DMS 273 (cell line): ENCODE measurements at regions not wholly inside any gene's neighbourhood (a gene's known extent, or its start where the extent isn't known, plus 50 kb on each side); places are given as distances from the start of the nearest gene placed in this dataset.

Source experiments
- DNase-seq: peaks from one replicate; lab custom pipeline; 2025; ENCODE audit not compliant: unreplicated experiment; lab: John Stamatoyannopoulos, UW

- no peak for DNase-seq
Observed at GRCh38 chr3:77859156-77859555, 819.3 kb downstream of the ROBO2 start.

- no peak for DNase-seq
Observed at GRCh38 chr3:77868725-77869124, 828.8 kb downstream of the ROBO2 start.

DNA sequence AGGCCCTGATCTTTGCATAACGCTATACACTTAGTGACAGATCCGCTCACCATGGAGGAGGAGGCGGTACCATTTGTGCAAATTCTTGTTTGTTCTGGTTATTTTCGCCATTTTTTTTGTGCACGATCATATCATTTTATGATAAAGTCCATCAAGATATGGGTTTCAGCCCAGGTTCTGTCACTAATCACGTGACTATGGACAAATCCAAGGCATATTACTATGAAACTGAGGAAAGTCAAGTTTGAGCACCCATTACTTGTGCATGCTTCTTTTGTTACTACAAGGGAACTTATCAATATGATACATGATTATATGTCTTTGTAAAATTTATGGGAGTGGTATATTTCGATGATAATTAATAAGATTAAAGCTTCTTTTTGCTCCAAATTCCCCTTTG lies 829.5 kb downstream of the ROBO2 start:
- no peak for DNase-seq

DNA sequence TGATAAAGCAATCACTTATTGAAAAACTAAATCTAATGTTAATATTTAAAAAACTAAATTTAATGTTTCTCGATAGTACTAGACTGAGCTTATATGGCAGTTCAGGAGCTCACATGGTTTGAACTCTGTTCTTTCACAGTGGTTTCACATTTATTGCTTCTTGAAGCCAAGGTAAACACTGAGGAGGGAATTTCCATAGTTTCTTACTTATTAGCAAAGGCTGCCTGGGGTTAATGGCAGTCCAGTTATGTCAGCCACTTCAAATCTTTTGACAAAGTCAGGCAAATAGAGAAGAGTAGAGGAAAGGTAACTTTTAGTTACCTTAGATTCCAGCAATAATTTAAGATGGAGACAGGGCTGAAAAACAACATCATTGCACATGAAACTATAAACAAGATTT lies 831.5 kb downstream of the ROBO2 start:
- DNase-seq, result no peak

GRCh38 chr3:77873598-77873997 lies 833.7 kb downstream of the ROBO2 start:
- DNase-seq, result no peak

GRCh38 chr3:77885381-77885780 lies 845.5 kb downstream of the ROBO2 start:
- DNase-seq, result no peak

DNA sequence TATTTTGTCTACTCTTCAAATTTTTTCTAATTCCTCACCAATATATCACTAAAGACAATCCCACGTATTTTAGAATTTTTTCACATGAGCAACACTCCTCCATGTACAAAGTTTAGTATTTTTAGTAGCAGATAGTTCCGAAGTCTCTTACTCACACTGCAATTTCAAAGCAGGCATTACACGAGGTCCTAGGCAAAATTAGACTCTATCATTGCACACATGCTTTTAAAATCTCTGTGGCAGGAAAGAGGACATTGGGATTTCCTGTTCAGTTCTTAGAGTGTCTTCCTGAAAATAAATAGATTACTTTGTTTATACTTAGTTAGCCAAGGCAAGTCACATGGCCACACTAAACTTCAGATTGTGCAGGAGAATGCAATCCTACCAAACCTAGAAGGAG lies 847.7 kb downstream of the ROBO2 start:
- no peak for DNase-seq

- DNase-seq, result no peak
Observed at GRCh38 chr3:77889616-77890015, 849.7 kb downstream of the ROBO2 start.

DNA sequence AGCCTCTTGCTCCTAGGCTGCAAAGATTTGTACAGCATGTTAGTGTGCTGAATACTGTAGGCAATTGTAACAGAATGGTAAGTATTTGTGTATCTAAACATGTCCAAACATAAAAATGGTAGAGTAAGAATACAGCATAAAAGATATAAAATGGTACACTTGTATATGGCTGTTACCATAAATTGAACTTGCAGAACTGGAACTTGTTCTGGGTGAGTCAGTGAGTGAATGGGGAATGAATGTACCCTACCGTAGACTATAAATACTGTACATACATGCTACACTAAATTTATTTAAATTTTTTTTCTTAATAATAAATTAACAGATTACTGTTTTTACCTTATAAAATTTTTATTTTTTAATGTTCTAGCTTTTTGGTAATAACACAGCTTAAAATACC lies 858.7 kb downstream of the ROBO2 start:
- DNase-seq, result no peak

- DNase-seq, result no peak
Observed at GRCh38 chr3:77902675-77903074, 862.8 kb downstream of the ROBO2 start.

DNA sequence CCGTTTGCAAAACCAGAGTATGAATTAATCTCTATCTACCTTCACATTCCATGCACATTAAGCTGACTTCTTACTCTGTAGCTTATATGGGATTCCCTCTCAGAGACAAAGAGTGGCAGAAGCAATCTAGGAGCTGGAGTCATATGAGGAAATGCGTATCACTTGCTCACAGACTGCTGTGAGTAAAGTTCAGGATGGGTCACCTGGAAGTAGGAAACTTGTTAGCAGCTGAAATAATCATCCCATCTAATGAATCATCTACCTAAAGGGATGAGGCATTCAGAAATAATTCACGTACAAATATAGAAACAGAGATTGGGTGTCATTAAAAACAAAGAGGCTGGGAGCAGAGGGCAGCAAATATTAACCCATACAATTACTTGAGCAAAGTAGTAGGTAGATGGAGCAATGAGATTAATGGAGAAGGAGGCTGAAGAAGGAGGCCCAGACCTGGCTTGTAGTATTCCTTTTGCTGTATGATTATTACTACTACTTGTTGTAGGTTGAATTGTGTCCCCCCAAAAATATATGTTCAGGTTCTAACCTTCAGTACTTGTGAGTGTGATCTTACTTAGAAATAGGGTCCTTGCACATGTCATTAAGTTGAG lies 866.3 kb downstream of the ROBO2 start:
- DNase-seq, result no peak

DNA sequence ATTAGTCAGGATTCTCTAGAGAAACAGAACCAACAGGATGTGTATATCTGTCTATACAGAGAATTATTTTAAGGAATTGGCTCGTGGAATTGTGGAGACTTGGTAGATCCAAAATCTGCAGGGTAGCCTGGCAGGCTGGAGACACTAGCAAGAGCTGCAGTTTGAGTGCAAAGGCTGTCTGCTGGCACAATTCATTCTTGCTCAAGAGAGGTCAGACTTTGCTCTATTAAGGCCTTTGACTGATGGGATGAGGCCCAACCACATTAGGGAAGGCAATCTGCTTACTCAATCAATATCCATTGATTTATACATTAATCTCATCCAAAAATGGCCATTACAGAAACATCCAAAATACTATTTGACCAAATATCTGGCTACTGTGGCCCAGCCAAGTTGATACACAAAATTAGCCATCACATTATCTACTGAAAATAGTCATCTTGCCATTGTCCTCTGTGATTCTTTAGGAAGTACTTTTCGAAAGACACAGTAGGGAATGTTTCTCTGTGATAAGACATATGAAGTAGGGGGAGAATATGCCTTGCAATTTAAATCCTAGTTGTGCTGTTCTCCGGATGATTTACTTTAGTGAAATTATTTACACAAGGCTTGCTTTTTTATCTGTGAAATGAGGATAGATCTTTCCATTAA lies 873.8 kb downstream of the ROBO2 start:
- no peak for DNase-seq

- no peak for DNase-seq
Observed at GRCh38 chr3:77915336-77915735, 875.4 kb downstream of the ROBO2 start.

- DNase-seq, result no peak
Observed at GRCh38 chr3:77917225-77917624, 877.3 kb downstream of the ROBO2 start.

DNA sequence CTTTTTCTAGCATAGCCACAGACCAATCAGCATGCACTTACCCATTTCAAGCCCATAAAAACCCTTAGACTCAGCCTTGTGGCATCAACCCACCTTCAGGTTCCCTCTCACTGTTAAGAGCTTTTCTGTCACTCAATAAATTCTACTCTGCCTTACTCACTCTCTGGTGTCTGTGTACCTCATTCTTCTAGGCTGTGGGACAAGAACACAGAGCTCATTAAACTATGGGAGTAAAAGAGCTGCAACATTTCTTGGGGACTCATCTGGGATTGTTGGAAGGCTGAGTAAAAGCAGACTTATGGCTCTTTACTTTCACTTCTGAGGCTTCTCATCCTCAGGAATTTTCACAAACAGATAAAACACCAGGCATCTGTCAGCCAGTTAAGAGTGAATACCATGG lies 879.3 kb downstream of the ROBO2 start:
- DNase-seq, result no peak

DNA sequence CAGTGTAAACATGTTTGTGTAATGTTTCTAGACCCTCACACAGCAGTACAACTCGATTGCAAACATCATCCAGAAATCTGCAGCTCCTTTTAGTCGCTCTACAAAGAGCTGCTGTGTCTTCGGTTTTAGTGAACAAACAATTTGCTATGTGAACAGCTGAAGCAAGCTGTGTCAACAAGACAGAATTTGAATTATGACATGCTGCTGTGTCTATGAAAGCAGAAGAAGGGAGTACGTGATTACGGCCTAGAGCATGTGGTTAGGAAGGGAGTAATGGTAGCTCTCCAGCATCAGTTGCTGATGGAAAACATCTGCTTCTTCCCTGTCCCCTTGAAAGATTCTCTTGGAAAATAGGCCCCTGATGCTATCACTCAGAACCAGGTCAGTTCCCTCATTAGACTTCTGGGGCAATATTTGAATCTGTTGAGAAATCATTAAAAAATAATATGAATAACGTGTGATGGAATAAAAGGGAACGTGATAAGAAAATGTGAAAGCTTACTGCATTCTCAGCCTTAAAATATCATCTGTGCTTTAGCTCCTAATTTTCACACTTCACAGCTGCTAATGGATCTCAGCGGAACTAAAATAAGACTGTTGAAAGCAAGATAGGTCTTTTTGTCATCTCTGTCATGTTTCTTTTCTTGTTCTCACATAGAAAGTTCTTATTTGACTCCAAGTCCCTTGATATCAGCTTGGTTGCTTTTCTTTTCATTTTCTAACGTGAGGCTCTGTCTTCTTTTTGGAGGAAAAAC lies 891.5 kb downstream of the ROBO2 start:
- no peak for DNase-seq

GRCh38 chr3:77932926-77933325 lies 893.0 kb downstream of the ROBO2 start:
- DNase-seq, result no peak

- DNase-seq, result no peak
Observed at GRCh38 chr3:77933926-77934325, 894.0 kb downstream of the ROBO2 start.

DNA sequence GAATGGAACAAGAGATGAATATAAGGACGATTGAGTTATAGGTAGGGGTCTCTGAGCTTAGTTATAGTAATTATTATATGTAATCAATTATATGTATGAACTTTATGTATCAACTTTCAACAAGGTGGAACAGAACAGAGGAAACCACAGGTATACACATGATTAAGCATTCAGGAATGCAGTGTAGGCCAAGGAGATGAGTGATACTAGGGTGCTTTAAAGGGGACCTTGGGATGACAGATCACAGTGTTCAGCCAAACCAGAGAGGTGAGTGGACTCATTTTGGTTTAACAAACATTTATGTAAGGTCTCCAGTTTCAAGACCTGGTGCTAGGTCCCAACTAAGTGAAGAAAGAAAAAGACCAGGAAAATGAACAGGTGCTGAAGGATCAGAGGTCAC lies 895.5 kb downstream of the ROBO2 start:
- no peak for DNase-seq

- no peak for DNase-seq
Observed at GRCh38 chr3:77939726-77940125, 899.8 kb downstream of the ROBO2 start.

DNA sequence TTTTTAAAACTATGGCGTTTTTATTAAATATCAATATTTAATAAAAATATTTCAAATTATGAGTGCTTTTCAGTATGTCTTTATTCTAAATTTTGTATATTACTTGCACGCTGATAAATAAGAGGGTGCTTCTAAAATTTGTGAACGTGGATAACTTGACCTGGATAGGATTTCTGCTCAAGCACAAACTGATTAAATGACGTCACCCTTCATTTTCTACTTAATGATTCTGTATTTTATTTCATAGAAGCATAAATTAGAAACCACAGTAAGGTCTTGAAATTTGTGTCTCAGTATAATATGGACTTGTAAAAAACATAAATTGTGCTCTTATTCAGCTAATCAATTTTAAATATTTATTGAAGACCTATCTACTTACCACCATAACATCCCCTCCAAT lies 903.7 kb downstream of the ROBO2 start:
- DNase-seq, result no peak

- no peak for DNase-seq
Observed at GRCh38 chr3:77945320-77945719, 905.4 kb downstream of the ROBO2 start.
